CD1c-positive myeloid dendritic cell (primary cell): ENCODE measurements at regions not wholly inside any gene's neighbourhood (a gene's known extent, or its start where the extent isn't known, plus 50 kb on each side); places are given as distances from the start of the nearest gene placed in this dataset.
"Not testable (repeated sequence)": the region's sequence is repeated elsewhere in the genome, so short reads cannot be mapped to it uniquely, and the experiment has no call there.

ENCODE experiments used
- DNase-seq: peaks from one replicate; pipeline ENCODE4 v3.0.0-alpha.2; 2016; ENCODE audit errors: extremely low spot score

- not testable (repeated sequence) for DNase-seq
Observed at GRCh38 chr9:97103613-97104383, 64.9 kb upstream of the CTSV start.

- DNase-seq, result not testable (repeated sequence)
Observed at GRCh38 chr9:97099540-97099939, 60.6 kb upstream of the CTSV start.

- no peak for DNase-seq
Observed at GRCh38 chr9:97096793-97097192, 57.9 kb upstream of the CTSV start.

GRCh38 chr9:97089361-97089760, 50.4 kb upstream of the CTSV start:
- not testable (repeated sequence) for DNase-seq
